Naive thymus-derived CD4-positive, alpha-beta T cell (primary cell): ENCODE measurements at regions not wholly inside any gene's neighbourhood (a gene's known extent, or its start where the extent isn't known, plus 50 kb on each side); places are given as distances from the start of the nearest gene placed in this dataset.

Experiments used
- ATAC-seq: fragments of 150-1000 bp; cut with Tn5 transposase; 2 replicates; pipeline ENCODE4 v1.10.0; 2021; ENCODE audit warnings: mild to moderate bottlenecking, moderate library complexity
- CTCF ChIA-PET: fragments of 350-600 bp; sonication (Branson Sonifier 250); formaldehyde crosslinking; loops from one replicate; lab custom pipeline; 2021; ENCODE audit warnings: antibody characterized with exemption; lab: Charles Lee
- POLR2A ChIA-PET: fragments of 350-600 bp; sonication (Branson Sonifier 250); formaldehyde crosslinking; loops from one replicate; lab custom pipeline; 2021; ENCODE audit warnings: antibody characterized with exemption, inconsistent platforms; lab: Charles Lee
- DNase-seq, 9 donors: peaks; one replicate each; pipeline versions ENCODE4 v3.0.0 to v3.0.0-alpha.2; 2020 to 2022; ENCODE audit warnings: mixed read lengths in 1 of 9
- H3K27ac ChIP-seq: one replicate; pipeline ENCODE4 v1.7.0; 2013; ENCODE audit warnings: mild to moderate bottlenecking, low read depth, low read length, moderate library complexity
- H3K27me3 ChIP-seq, 2 donors: one replicate each; pipeline ENCODE4 v1.7.0; 2013; ENCODE audit warnings: low read length in 2 of 2, mild to moderate bottlenecking in 2 of 2, moderate library complexity in 2 of 2; ENCODE audit not compliant: control insufficient read depth in 2 of 2, insufficient read depth in 2 of 2
- H3K36me3 ChIP-seq, 3 experiments: 1 replicate in 2 of 3; 2 replicates in 1 of 3; pipeline ENCODE4 v1.7.0; 2013; ENCODE audit warnings: low read length in 3 of 3, mild to moderate bottlenecking in 3 of 3, moderate library complexity in 1 of 3; ENCODE audit not compliant: insufficient read depth in 3 of 3, control insufficient read depth in 2 of 3
- H3K4me1 ChIP-seq, 2 donors: one replicate each; pipeline ENCODE4 v1.7.0; 2013; ENCODE audit warnings: low read length in 2 of 2, mild to moderate bottlenecking in 2 of 2, moderate library complexity in 1 of 2; ENCODE audit not compliant: control insufficient read depth in 2 of 2, insufficient read depth in 2 of 2
- H3K4me3 ChIP-seq: 2 replicates; pipeline ENCODE4 v1.7.0; 2013; ENCODE audit warnings: mild to moderate bottlenecking, low read length
- H3K9me3 ChIP-seq, 3 experiments: 1 replicate in 2 of 3; 2 replicates in 1 of 3; pipeline ENCODE4 v1.7.0; 2013; ENCODE audit warnings: low read length in 3 of 3; ENCODE audit not compliant: control insufficient read depth in 2 of 3
- H3K27ac Mint-ChIP-seq, 9 donors: one replicate each; pipeline ENCODE4 v1.8.0; 2020 to 2022; ENCODE audit warnings: mixed read lengths in 9 of 9, mild to moderate bottlenecking in 8 of 9, moderate library complexity in 5 of 9, inconsistent platforms in 2 of 9
- H3K27me3 Mint-ChIP-seq, 5 donors: one replicate each; pipeline ENCODE4 v1.8.0; 2021 to 2022; ENCODE audit warnings: mixed read lengths in 5 of 5, mild to moderate bottlenecking in 1 of 5
- H3K36me3 Mint-ChIP-seq, 5 donors: one replicate each; pipeline ENCODE4 v1.8.0; 2020 to 2022; ENCODE audit warnings: mixed read lengths in 5 of 5, mild to moderate bottlenecking in 3 of 5, inconsistent platforms in 1 of 5
- H3K4me1 Mint-ChIP-seq, 7 donors: one replicate each; pipeline ENCODE4 v1.8.0; 2020 to 2022; ENCODE audit warnings: mixed read lengths in 7 of 7, mild to moderate bottlenecking in 3 of 7, inconsistent platforms in 1 of 7
- H3K4me3 Mint-ChIP-seq, 10 donors: one replicate each; pipeline ENCODE4 v1.8.0; 2020 to 2022; ENCODE audit warnings: mild to moderate bottlenecking in 10 of 10, mixed read lengths in 10 of 10, moderate library complexity in 6 of 10, inconsistent platforms in 2 of 10
- H3K9me3 Mint-ChIP-seq, 11 donors: one replicate each; pipeline ENCODE4 v1.8.0; 2020 to 2022; ENCODE audit warnings: mixed read lengths in 11 of 11, mild to moderate bottlenecking in 4 of 11, inconsistent platforms in 1 of 11, moderate library complexity in 1 of 11
- intact Hi-C, 2 donors: fragments of 100-400 bp; cut with micrococcal nuclease; formaldehyde crosslinking; loops; one replicate each; pipeline ENCODE4 v1.15.1; 2023

DNA sequence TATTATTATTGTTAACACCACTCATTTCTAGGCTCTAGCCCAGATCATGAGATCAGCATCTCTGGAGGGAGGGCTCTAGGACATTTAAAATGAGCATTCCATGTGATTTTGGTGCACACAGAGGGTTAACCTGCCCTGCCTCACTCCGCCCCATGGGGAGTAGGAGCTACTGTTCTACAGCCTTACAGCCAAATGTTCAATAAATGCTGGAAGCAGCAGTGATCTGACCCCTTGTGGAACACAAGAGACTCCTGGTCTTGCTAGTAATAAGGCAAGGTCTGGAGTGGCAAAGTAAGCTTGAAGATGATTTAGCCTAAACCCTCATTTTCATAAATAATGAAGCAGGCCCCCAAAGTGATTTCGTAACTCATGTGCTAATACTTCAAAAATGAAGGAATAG lies 166.4 kb upstream of the EOMES start:
- peaks cover 2 to 21% (median 10%) of the 10 kb centered on the region in 7 donors for H3K4me1 Mint-ChIP-seq
- H3K36me3 ChIP-seq = no peaks in the 10 kb centered on the region
- no peak overlapping the region for H3K4me3 ChIP-seq
- POLR2A ChIA-PET = no interaction called here
- DNase-seq (no peak), ATAC-seq (no peak)
- H3K9me3 Mint-ChIP-seq = peaks cover 5 to 26% (median 15%) of the 10 kb centered on the region in 11 donors
- peaks cover 0 to 16% (median 0%) of the 10 kb centered on the region in 5 donors for H3K27me3 Mint-ChIP-seq
- CTCF ChIA-PET = interaction anchor here (0.6 to 0.7 kb wide), 2 partner anchors 83 to 176 kb away, joined by 3 read pairs; no protein-coding TSS in a partner anchor
- H3K4me3 Mint-ChIP-seq = no peak overlapping the region
- peaks cover 0 to 5% (median 0%) of the 10 kb centered on the region in 3 experiments for H3K9me3 ChIP-seq
- H3K27ac ChIP-seq = no peak overlapping the region
- intact Hi-C loops = loop anchor here in 1 of 2 donors (10.0 kb wide), 1 partner anchor 404 kb away; the partner anchor contains the start of gene SLC4A7
- peaks cover 8 to 18% (median 11%) of the 10 kb centered on the region in 5 donors for H3K36me3 Mint-ChIP-seq
- H3K4me1 ChIP-seq = no peaks in the 10 kb centered on the region
- no peak overlapping the region for H3K27ac Mint-ChIP-seq
- H3K27me3 ChIP-seq = no peaks in the 10 kb centered on the region

DNA sequence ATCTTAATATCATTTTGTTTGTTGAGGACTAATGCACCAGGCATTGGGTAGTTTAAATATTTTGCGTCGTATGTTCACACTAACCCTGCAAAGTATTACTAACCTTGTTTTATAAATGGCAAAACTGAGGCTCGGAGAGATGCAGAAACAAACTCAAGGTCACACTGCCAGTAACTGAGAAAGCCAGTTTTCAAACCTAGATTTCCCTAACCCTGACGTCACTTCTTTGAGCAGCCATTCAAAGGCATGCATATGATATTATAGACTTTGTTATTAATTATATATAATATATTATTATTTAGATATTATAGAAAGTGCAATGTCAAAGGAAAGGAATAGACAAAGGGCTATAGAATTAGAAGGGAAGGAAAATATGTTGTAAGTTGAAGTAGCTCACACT lies 167.6 kb upstream of the EOMES start:
- no peak for ATAC-seq
- POLR2A ChIA-PET = no interaction called here
- Histone ChIP-seq H3K27ac (no peak overlapping the region), H3K9me3 (peaks cover 0 to 5% (median 0%) of the 10 kb centered on the region in 3 experiments), H3K27me3 (no peaks in the 10 kb centered on the region), H3K36me3 (no peaks in the 10 kb centered on the region), H3K4me3 (no peak overlapping the region), H3K4me1 (no peaks in the 10 kb centered on the region)
- DNase-seq = no peak
- peaks cover 5 to 36% (median 20%) of the 10 kb centered on the region in 11 donors for H3K9me3 Mint-ChIP-seq
- peaks cover 0 to 21% (median 0%) of the 10 kb centered on the region in 5 donors for H3K27me3 Mint-ChIP-seq
- H3K4me3 Mint-ChIP-seq = no peak overlapping the region
- H3K4me1 Mint-ChIP-seq = peaks cover 0 to 19% (median 10%) of the 10 kb centered on the region in 7 donors
- no peak overlapping the region for H3K27ac Mint-ChIP-seq
- CTCF ChIA-PET = interaction anchor here (0.6 kb wide), 1 partner anchor 225 kb away, joined by 3 read pairs; no protein-coding TSS in a partner anchor
- intact Hi-C loops = loop anchor here in 1 of 2 donors (10.0 kb wide), 1 partner anchor 405 kb away; the partner anchor contains the start of gene SLC4A7
- H3K36me3 Mint-ChIP-seq = peaks cover 11 to 27% (median 15%) of the 10 kb centered on the region in 5 donors

DNA sequence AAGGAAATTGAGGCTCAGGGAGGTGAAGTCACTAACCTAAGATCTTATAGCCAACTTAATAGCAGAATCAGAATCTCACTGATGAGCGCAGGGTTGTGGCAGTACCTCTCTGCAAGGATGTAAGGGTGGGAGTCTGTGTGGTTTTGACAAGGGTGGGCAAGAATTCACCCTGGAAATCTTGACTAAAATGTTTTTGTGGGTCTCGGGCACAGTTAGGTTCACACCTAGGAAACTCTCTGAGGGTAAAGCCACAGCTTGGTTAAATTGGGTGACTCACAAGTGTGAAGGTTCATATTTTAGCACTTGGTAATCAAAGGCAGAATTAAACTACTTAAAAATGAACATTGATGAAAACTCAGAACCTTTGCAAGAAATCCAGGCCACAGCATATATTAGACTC lies 178.2 kb upstream of the EOMES start:
- H3K4me3 ChIP-seq = no peak overlapping the region
- peak overlapping the region in 6 of 9 donors; percentile 2 to 76 (median 52) for H3K27ac Mint-ChIP-seq
- intact Hi-C loops = loop anchor here (1.0 to 10.0 kb wide), 3 partner anchors 16 to 424 kb away; no protein-coding TSS in a partner anchor
- POLR2A ChIA-PET = no interaction called here
- H3K27ac ChIP-seq = no peak overlapping the region
- CTCF ChIA-PET = no interaction called here
- H3K9me3 ChIP-seq = no peaks in the 10 kb centered on the region
- H3K4me1 Mint-ChIP-seq = peaks cover 19 to 63% (median 49%) of the 10 kb centered on the region in 7 donors
- no peaks in the 10 kb centered on the region for H3K27me3 ChIP-seq
- DNase-seq (peak in 1 of 9 donors; percentile 25), ATAC-seq (peak; percentile 63)
- peaks cover 0 to 15% (median 2%) of the 10 kb centered on the region in 5 donors for H3K36me3 Mint-ChIP-seq
- H3K4me3 Mint-ChIP-seq = peak overlapping the region in 2 of 10 donors; percentile 10 to 25
- H3K4me1 ChIP-seq = peaks cover 24 to 37% of the 10 kb centered on the region in 2 donors
- H3K36me3 ChIP-seq = no peaks in the 10 kb centered on the region
- H3K9me3 Mint-ChIP-seq = peaks cover 0 to 15% (median 2%) of the 10 kb centered on the region in 11 donors
- H3K27me3 Mint-ChIP-seq = no peaks in the 10 kb centered on the region

DNA sequence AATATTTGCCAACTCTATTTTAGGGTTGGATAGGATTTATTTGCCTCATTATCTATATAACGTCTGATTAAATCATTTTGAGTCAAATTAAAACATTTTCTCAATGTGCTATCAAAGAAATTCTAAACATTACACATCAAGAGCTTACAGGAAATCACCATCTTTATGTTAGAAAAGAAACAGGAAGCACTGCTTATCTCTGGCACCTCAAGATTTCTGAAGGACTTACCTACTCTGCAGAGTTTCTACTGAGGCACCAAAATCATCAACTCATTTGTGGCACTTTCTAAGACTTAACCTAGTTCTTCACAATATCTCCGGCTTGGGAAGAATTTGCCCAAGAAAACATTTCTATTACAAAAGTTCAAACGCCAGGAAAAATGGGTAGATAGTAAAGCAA lies 181.3 kb upstream of the EOMES start:
- no peaks in the 10 kb centered on the region for H3K36me3 ChIP-seq
- DNase-seq (peak in 5 of 9 donors; percentile 13 to 33 (median 27)), ATAC-seq (peak; percentile 61)
- H3K27ac ChIP-seq = peak overlapping the region; percentile 3
- Mint-ChIP-seq H3K27me3 (no peaks in the 10 kb centered on the region), H3K9me3 (peaks cover 0 to 14% (median 0%) of the 10 kb centered on the region in 11 donors), H3K36me3 (peaks cover 0 to 14% (median 0%) of the 10 kb centered on the region in 5 donors), H3K4me3 (peak overlapping the region in 9 of 10 donors; percentile 27 to 86 (median 77)), H3K27ac (peak overlapping the region; percentile 68 to 96 (median 87)), H3K4me1 (peaks cover 21 to 62% (median 57%) of the 10 kb centered on the region in 7 donors)
- intact Hi-C loops = loop anchor here (1.0 to 10.0 kb wide), 2 partner anchors 42 to 421 kb away; no protein-coding TSS in a partner anchor
- H3K27me3 ChIP-seq = no peaks in the 10 kb centered on the region
- no peaks in the 10 kb centered on the region for H3K9me3 ChIP-seq
- H3K4me3 ChIP-seq = peak overlapping the region; percentile 21
- H3K4me1 ChIP-seq = peaks cover 24 to 47% of the 10 kb centered on the region in 2 donors
- ChIA-PET CTCF (interaction anchor here (1.0 kb wide), 1 partner anchor 185 kb away, joined by 4 read pairs; no protein-coding TSS in a partner anchor), POLR2A (interaction anchor here (0.7 to 1.2 kb wide), 3 partner anchors 18 to 181 kb away, joined by 3 read pairs; partner anchors contain the start of gene EOMES)

DNA sequence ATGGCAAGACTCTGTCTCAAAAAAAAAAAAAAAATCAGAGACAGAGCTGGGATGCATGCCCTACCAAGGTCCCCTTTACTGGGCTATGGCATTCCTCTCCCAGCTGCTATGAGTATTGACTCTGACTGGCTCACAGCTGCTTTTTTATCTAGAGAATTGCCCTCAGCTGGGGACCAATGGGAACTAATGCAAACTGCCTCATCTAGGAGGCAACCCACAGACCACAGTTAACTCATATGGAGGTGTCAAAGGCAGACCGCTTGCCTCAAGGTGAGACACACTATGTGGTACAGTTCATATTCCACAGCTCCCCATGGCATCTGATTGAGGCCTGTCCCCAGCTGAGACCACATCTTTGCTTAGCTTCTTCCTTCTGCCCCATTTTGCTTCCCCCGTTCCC lies 183.5 kb upstream of the EOMES start:
- peaks cover 24 to 45% of the 10 kb centered on the region in 2 donors for H3K4me1 ChIP-seq
- H3K4me1 Mint-ChIP-seq = peaks cover 15 to 51% (median 38%) of the 10 kb centered on the region in 7 donors
- H3K27me3 ChIP-seq = no peaks in the 10 kb centered on the region
- ChIA-PET POLR2A (interaction anchor here (1.5 kb wide), 1 partner anchor 24 kb away, joined by 4 read pairs; no protein-coding TSS in a partner anchor), CTCF (interaction anchor here (0.7 to 1.2 kb wide), 3 partner anchors 103 to 399 kb away, joined by 3 to 4 read pairs (median 3); no protein-coding TSS in a partner anchor)
- no peaks in the 10 kb centered on the region for H3K27me3 Mint-ChIP-seq
- peaks cover 0 to 12% (median 0%) of the 10 kb centered on the region in 5 donors for H3K36me3 Mint-ChIP-seq
- H3K27ac ChIP-seq = no peak overlapping the region
- peak overlapping the region in 1 of 9 donors; percentile 92 for H3K27ac Mint-ChIP-seq
- intact Hi-C loops = loop anchor here in 1 of 2 donors (10.0 kb wide), 1 partner anchor 419 kb away; no protein-coding TSS in a partner anchor
- ATAC-seq = peak; percentile 64
- H3K9me3 Mint-ChIP-seq = peaks cover 0 to 12% (median 0%) of the 10 kb centered on the region in 11 donors
- no peak overlapping the region for H3K4me3 ChIP-seq
- H3K4me3 Mint-ChIP-seq = no peak overlapping the region
- H3K9me3 ChIP-seq = no peaks in the 10 kb centered on the region
- no peak for DNase-seq
- H3K36me3 ChIP-seq = no peaks in the 10 kb centered on the region

DNA sequence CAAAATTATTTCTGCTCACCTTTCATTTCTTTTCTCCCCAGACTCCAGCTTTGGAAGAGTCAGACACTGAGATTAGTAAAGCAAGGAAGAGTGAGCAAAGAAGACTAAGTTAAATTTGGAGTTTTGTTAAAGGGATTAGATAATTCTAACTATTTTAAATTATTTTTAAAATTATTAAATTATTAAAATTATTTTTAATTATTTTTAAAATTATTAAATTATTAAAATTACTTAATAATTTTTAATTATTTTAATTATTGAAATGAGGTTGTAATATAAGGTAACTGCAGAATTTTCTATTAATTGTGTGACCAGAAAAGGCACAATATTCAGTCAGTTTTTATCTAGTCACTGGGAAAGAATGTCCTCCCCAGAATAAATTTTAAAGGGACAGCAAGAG lies 185.0 kb upstream of the EOMES start:
- no peak overlapping the region for H3K27ac ChIP-seq
- H3K4me3 ChIP-seq = no peak overlapping the region
- intact Hi-C loops = loop anchor here in 1 of 2 donors (10.0 kb wide), 1 partner anchor 418 kb away; no protein-coding TSS in a partner anchor
- ChIA-PET CTCF (interaction anchor here (0.7 kb wide), 1 partner anchor 322 kb away, joined by 3 read pairs; no protein-coding TSS in a partner anchor), POLR2A (interaction anchor here (1.2 kb wide), 1 partner anchor 47 kb away, joined by 4 read pairs; no protein-coding TSS in a partner anchor)
- no peaks in the 10 kb centered on the region for H3K9me3 ChIP-seq
- Mint-ChIP-seq H3K4me3 (no peak overlapping the region), H3K4me1 (peaks cover 16 to 38% (median 30%) of the 10 kb centered on the region in 7 donors), H3K36me3 (peaks cover 0 to 8% (median 0%) of the 10 kb centered on the region in 5 donors), H3K9me3 (peaks cover 0 to 10% (median 0%) of the 10 kb centered on the region in 11 donors), H3K27me3 (no peaks in the 10 kb centered on the region), H3K27ac (no peak overlapping the region)
- no peaks in the 10 kb centered on the region for H3K27me3 ChIP-seq
- DNase-seq = no peak
- H3K4me1 ChIP-seq = peaks cover 21 to 40% of the 10 kb centered on the region in 2 donors
- H3K36me3 ChIP-seq = no peaks in the 10 kb centered on the region
- no peak for ATAC-seq
